Effector memory CD8-positive, alpha-beta T cell (primary cell): ENCODE measurements at regions not wholly inside any gene's neighbourhood (a gene's known extent, or its start where the extent isn't known, plus 50 kb on each side); places are given as distances from the start of the nearest gene placed in this dataset.

Experiments used
- ATAC-seq: fragments of 150-1000 bp; cut with Tn5 transposase; replicated peaks from 2 replicates; pipeline ENCODE4 v1.10.0; 2021; ENCODE audit warnings: mild to moderate bottlenecking, moderate library complexity
- DNase-seq, 3 experiments: peaks; one replicate each; pipeline ENCODE4 v3.0.0; 2021
- H3K27ac Mint-ChIP-seq, 2 donors: one replicate each; pipeline ENCODE4 v1.8.0; 2022; ENCODE audit warnings: mild to moderate bottlenecking in 2 of 2, mixed read lengths in 2 of 2, moderate library complexity in 2 of 2
- H3K27me3 Mint-ChIP-seq, 2 donors: one replicate each; pipeline ENCODE4 v1.8.0; 2022; ENCODE audit warnings: mixed read lengths in 2 of 2
- H3K36me3 Mint-ChIP-seq: one replicate; pipeline ENCODE4 v1.8.0; 2022; ENCODE audit warnings: mild to moderate bottlenecking, moderate library complexity, mixed read lengths; ENCODE audit not compliant: insufficient read depth
- H3K4me1 Mint-ChIP-seq, 2 donors: one replicate each; pipeline ENCODE4 v1.8.0; 2022; ENCODE audit warnings: low read depth in 2 of 2, mixed read lengths in 2 of 2
- H3K4me3 Mint-ChIP-seq, 2 donors: one replicate each; pipeline ENCODE4 v1.8.0; 2022; ENCODE audit warnings: mild to moderate bottlenecking in 2 of 2, mixed read lengths in 2 of 2, moderate library complexity in 2 of 2
- H3K9me3 Mint-ChIP-seq, 2 donors: one replicate each; pipeline ENCODE4 v1.8.0; 2022; ENCODE audit warnings: mixed read lengths in 2 of 2

DNA sequence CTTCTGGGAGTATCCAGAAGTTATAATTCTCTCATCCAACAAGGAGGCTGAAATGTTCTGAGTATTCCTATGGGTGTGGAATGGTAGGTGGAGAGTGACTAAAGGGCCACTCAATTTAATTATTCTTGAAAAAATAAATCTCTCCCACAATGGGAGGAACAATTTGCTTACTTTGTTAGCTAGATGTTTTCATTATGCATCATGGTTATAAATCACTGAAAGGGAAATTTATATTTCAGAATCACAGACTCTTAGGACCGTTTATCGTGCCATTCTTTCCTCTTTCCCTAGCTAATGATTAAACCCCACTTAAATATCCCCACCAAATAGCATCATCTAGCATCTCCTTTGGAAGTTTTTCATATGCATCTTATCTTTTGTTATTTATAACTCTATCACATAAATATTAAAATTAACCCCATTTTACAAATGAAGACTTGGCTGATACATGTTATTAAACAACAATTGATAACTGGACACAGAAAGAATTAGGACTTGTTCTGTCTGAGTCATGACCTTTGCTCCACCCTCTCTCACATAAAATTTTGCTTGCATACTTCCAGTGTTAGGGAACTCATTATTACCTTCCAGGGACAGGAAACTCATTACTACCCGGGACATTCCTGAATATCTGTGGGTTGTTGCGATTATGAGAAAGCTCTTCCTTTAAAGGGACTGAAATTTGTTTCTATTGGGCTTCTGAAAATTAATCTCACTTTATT, 94.9 kb upstream of the NMUR2 start:
- Mint-ChIP-seq H3K4me1 (no peaks in the 10 kb centered on the region), H3K27ac (no peak overlapping the region), H3K36me3 (no peaks in the 10 kb centered on the region), H3K27me3 (peaks cover 8 to 12% of the 10 kb centered on the region in 2 donors), H3K9me3 (no peaks in the 10 kb centered on the region), H3K4me3 (no peak overlapping the region)
- DNase-seq: no peak
- ATAC-seq: no peak

DNA sequence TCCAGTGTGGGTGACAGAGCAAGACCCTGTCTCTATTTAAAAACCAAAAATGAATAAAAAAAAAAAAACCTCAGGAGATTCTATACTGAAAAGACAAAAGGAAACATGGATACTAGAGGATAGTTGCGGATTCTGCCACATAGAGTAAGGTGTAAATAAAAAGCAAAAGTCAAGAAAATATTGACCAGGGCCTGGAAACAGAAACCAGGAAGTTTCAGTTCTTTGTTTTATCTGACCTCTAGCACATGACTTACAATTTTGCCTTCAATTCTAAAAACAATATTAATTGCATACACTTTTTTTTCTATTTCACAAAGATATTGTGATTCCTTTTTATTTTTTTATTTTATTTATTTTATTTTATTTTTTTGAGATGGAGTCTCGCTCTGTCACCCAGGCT, 96.2 kb upstream of the NMUR2 start:
- no peaks in the 10 kb centered on the region for H3K36me3 Mint-ChIP-seq
- H3K27me3 Mint-ChIP-seq: peaks cover 6 to 21% of the 10 kb centered on the region in 2 donors
- DNase-seq: no peak
- no peak overlapping the region for H3K4me3 Mint-ChIP-seq
- no peak overlapping the region for H3K27ac Mint-ChIP-seq
- ATAC-seq: no peak
- no peaks in the 10 kb centered on the region for H3K9me3 Mint-ChIP-seq
- no peaks in the 10 kb centered on the region for H3K4me1 Mint-ChIP-seq

DNA sequence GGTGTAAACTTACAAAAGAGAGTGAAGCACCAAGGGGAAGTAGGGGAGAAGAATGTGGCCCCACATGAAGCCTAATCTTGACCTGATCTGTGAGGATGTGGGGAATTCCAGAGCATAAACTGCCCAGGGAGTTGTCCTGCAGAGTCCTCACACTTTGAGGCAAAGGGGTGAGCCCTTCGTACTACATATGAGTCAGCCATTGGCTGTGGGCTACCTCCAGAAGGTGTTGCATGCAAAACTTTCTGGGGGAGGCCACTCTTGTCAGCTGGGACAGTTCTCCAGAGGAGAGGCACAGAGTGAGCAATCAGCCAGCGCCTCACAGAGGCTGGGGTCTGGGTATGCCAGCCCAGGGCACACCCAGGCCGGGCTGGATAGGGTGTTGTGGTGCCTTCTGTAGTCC, 98.1 kb upstream of the NMUR2 start:
- peaks cover 20 to 29% of the 10 kb centered on the region in 2 donors for H3K27me3 Mint-ChIP-seq
- no peaks in the 10 kb centered on the region for H3K9me3 Mint-ChIP-seq
- no peak for DNase-seq
- no peaks in the 10 kb centered on the region for H3K4me1 Mint-ChIP-seq
- H3K4me3 Mint-ChIP-seq: no peak overlapping the region
- H3K27ac Mint-ChIP-seq: no peak overlapping the region
- no peaks in the 10 kb centered on the region for H3K36me3 Mint-ChIP-seq
- no peak for ATAC-seq

DNA sequence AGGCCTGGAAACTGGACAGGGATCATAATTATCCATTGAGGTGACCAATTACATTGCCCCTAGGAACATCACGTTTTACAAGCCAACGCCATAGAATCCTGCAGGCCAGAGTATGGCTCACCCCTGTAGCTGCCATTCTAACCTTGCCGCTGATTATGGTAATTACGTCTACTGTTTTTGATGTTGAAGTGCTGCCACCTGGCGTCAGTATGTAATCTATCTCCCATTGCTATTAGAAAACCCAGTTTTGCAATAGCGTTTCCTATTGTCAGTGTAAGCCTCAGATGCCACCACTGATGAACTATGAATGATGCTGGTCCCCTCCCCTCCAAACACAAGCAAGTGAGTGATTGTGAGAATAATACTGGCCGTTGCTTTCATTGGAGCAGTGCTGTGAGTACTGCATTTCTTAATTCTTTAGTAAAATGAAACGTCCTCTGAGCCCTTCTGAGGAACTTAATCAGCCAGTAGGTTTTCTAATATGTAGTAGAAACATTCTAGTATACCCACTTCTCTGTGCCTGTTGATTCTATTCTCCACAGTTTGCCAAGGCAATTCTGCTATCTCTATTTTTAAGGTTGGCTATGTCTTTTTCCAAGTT, 100.5 kb upstream of the NMUR2 start:
- Mint-ChIP-seq H3K27me3 (peaks cover 32 to 45% of the 10 kb centered on the region in 2 donors), H3K4me1 (no peaks in the 10 kb centered on the region), H3K36me3 (no peaks in the 10 kb centered on the region), H3K4me3 (no peak overlapping the region), H3K9me3 (no peaks in the 10 kb centered on the region), H3K27ac (no peak overlapping the region)
- DNase-seq (peak; percentile 23 to 32 (median 32)), ATAC-seq (peak; percentile 75)

DNA sequence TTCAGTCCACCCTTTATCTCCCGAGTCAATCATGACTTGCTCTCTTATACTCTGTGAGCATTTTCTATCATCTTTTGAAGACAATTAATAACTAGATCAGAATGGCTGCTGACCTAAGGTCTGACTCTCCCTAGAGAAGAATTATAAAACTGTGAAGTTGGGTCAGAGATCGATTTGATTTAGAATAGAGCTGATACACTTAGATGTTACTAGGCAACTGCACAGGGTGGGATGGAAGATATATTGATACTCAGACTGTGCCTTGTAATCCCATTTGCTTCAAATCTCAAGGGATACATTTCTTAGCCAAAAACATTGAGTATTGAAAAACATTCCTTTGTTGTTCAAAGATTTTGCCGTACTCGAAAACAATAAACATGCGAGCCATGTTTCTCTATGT, 106.0 kb upstream of the NMUR2 start:
- ATAC-seq (no peak), DNase-seq (no peak)
- Mint-ChIP-seq H3K9me3 (no peaks in the 10 kb centered on the region), H3K4me3 (no peak overlapping the region), H3K4me1 (no peaks in the 10 kb centered on the region), H3K36me3 (no peaks in the 10 kb centered on the region), H3K27me3 (peaks cover 28 to 32% of the 10 kb centered on the region in 2 donors), H3K27ac (no peak overlapping the region)

DNA sequence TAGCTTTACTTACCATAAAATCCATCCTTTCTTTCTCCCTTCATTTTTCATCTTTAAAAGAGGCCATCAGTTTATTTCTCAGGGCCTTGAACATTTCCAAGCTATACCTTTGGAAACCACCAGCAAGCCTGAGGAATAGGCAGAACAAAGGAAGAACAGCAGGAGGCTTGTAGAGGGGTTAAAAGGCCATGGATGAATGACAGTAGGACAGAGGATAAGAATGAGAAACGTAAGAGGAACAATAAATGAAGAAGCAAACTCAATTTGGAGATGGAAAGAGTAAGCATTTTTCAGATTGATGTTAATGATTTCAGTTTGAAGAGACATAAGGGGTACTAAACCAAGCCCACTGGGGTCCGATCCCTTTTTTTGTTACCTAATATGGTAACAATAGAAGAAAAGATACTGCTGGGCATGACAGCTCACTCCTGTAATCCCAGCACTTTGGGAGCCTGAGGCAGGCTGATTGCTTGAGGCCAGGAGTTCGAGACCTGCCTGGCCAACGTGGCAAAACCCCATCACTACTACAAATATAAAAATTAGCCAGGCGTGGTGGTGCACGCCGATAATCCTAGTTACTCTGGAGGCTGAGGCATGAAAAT, 106.6 kb upstream of the NMUR2 start:
- no peaks in the 10 kb centered on the region for H3K4me1 Mint-ChIP-seq
- peaks cover 23 to 32% of the 10 kb centered on the region in 2 donors for H3K27me3 Mint-ChIP-seq
- no peaks in the 10 kb centered on the region for H3K36me3 Mint-ChIP-seq
- no peak overlapping the region for H3K4me3 Mint-ChIP-seq
- H3K27ac Mint-ChIP-seq: no peak overlapping the region
- no peaks in the 10 kb centered on the region for H3K9me3 Mint-ChIP-seq
- DNase-seq (no peak), ATAC-seq (no peak)

DNA sequence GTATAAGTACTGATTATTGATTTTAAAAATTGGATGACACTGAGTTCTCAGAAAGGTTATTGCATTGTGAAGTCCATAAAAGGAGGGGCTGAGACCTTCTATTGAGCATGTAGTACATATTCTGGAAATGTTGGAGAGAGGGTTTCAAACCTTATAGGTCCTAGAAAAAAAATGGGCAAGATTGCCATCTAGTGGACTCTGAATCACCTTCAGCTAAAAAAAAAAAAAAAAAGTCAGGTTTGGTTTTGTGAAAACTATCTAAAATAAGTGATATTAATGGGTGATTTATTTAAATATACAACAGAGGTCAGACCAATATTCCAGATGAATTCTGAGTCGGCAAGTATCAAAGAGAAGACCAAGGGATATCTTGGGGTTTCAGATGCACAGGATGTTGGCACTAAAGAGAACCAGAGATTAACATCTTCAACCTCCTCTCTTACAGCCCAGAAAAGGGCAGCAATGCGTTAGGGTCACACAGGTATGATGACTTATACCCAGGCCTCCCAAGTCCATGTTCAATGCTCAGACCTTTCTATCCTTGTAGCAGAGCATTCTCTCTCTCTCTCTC, 109.8 kb upstream of the NMUR2 start:
- H3K4me1 Mint-ChIP-seq: no peaks in the 10 kb centered on the region
- DNase-seq: no peak
- no peak for ATAC-seq
- no peak overlapping the region for H3K4me3 Mint-ChIP-seq
- no peaks in the 10 kb centered on the region for H3K36me3 Mint-ChIP-seq
- H3K27ac Mint-ChIP-seq: no peak overlapping the region
- H3K9me3 Mint-ChIP-seq: no peaks in the 10 kb centered on the region
- H3K27me3 Mint-ChIP-seq: peaks cover 17 to 25% of the 10 kb centered on the region in 2 donors

DNA sequence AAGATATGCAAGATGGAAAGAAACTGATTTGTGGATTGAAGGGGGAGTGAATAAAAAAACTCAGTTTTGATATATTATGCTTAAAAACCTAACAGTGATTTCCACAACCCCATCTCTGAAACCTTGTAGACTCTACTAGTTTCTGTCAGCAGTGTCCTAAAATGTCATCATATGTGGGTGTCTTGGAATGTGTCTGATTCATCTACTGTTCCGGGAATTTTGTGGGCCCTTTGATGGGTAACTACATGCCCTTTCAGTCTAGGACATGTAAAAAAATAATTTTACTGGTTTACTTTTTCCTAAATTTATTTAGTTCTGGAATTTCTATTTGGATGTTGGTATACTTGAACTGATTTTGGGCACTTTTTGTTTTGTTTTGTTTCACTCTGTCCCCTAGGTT, 118.9 kb upstream of the NMUR2 start:
- H3K9me3 Mint-ChIP-seq: no peaks in the 10 kb centered on the region
- H3K27ac Mint-ChIP-seq: no peak overlapping the region
- no peak overlapping the region for H3K4me3 Mint-ChIP-seq
- H3K27me3 Mint-ChIP-seq: no peaks in the 10 kb centered on the region
- DNase-seq (no peak), ATAC-seq (no peak)
- H3K4me1 Mint-ChIP-seq: peaks cover 3 to 4% of the 10 kb centered on the region in 2 donors
- peaks cover 2% of the 10 kb centered on the region for H3K36me3 Mint-ChIP-seq

DNA sequence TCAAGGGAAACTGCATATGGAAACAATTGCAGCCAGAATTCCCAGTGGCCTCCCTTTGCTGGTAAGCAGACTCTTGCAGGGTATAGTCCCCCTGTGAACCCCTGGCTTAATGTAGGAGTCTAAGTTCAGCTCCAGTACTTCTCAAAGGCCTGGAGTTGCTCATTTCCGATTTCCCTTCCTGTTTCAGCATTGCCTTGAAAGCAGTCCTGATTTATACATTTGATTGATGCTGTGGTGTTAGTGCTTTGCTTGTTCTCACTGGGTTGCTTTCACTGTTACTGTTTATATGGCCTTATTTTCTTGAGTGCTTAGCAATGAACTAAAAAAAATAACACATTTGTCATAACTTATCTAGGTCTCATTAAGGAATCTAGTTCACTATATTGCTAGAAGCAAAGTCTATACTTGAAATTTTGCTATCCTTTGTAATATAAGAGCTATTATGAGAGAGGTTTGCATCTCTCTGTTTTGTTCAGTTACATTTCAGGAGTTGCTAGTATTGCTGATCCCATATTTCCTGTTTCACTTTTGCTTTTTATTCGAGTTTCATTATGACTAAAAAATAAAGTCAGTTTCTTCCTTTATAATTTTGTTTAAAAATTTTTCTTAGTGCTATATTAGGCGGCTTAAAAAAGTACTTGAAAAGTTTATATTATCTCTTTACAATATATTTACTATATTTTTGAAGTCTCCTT, 122.4 kb upstream of the NMUR2 start:
- Mint-ChIP-seq H3K27ac (peak overlapping the region; percentile 42 to 84), H3K27me3 (no peaks in the 10 kb centered on the region), H3K4me3 (peak overlapping the region; percentile 51 to 63), H3K4me1 (peaks cover 3 to 4% of the 10 kb centered on the region in 2 donors), H3K9me3 (no peaks in the 10 kb centered on the region), H3K36me3 (peaks cover 2% of the 10 kb centered on the region)
- ATAC-seq (peak; percentile 22), DNase-seq (no peak)

DNA sequence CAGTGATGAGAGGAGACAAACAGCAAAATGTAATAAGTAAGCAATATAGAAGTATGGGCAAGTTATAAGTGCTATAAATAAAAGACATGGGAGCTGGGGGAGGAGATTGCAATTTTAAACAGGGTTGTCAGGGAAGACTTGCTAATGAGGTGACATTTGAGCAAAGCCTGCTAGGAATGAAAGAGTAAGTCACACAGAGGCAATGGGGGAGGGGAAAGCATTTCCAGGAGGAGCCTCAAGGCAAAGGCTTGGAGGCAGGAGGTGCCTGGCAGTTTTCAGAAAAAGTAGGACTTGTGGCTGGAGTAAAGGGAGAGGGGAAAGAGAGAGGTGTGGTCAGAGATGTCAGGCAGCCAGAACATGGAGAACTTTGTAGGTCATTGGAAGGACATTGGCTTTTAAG, 124.4 kb upstream of the NMUR2 start:
- no peak for DNase-seq
- no peak overlapping the region for H3K4me3 Mint-ChIP-seq
- no peaks in the 10 kb centered on the region for H3K9me3 Mint-ChIP-seq
- H3K4me1 Mint-ChIP-seq: peaks cover 3 to 4% of the 10 kb centered on the region in 2 donors
- H3K36me3 Mint-ChIP-seq: peaks cover 2% of the 10 kb centered on the region
- ATAC-seq: no peak
- H3K27ac Mint-ChIP-seq: peak overlapping the region in 1 of 2 donors; percentile 11
- no peaks in the 10 kb centered on the region for H3K27me3 Mint-ChIP-seq

DNA sequence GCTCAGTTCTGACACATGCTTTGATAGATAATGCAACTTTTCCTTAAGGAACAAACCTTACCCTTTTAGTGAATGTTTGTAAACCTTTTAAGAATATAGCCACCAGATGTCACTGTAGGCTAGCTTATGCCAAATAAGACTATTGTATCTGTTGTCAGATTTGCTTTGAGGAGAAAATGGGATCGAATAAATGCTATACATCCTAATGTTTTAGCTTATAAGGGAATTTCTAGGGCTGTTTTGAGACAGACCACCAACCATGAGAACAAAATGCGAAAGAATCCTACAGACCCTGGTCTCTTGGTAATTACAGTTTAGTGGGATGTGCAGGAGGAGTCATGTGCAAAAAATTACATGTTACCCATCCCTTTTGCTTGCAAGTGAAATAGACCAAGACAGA, 127.6 kb upstream of the NMUR2 start:
- ATAC-seq (no peak), DNase-seq (peak in 1 of 3 experiments; percentile 2)
- Mint-ChIP-seq H3K9me3 (no peaks in the 10 kb centered on the region), H3K36me3 (peaks cover under 1% of the 10 kb centered on the region), H3K4me1 (no peaks in the 10 kb centered on the region), H3K27me3 (no peaks in the 10 kb centered on the region), H3K4me3 (no peak overlapping the region), H3K27ac (no peak overlapping the region)

DNA sequence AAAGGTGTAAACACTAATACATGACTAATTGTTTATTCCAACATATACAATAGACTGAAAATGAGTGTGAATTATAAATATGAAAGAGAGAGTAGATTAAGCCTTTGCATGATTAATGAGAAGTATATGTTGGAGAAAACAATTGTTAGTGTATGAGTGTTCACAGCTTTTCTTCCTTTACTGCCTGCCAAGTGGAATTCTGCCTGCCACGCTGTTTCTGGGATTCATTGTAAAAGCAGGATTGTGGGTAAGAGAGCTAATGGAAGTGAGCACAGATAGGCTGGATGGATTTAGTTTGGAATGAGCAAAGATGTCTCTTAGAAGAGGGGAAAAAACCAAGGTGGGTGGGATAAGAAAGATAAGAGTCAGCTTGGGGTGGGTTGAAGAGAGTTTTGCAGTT, 129.6 kb upstream of the NMUR2 start:
- Mint-ChIP-seq H3K36me3 (no peaks in the 10 kb centered on the region), H3K27ac (no peak overlapping the region), H3K9me3 (no peaks in the 10 kb centered on the region), H3K4me3 (no peak overlapping the region), H3K4me1 (no peaks in the 10 kb centered on the region), H3K27me3 (no peaks in the 10 kb centered on the region)
- ATAC-seq (no peak), DNase-seq (no peak)

DNA sequence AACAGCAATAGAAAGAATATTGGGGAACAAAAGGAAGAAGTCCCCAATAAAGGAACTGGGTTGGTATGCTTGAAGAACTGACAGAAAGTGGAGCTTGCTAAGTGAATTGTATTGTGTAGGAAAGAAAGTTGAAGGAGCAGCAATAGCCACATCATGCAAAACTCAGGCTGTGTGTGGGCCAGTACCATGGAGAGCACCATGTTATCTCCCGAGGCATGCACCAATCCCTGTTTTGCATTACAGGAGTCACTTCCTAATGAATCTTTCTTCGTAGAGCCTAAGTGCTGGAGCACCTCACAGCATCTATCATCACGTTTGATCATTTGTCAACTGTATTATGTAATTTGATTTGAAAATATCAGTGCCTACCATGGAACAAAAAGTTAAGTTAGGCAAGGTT, 137.7 kb upstream of the NMUR2 start:
- H3K36me3 Mint-ChIP-seq: no peaks in the 10 kb centered on the region
- H3K9me3 Mint-ChIP-seq: no peaks in the 10 kb centered on the region
- H3K4me1 Mint-ChIP-seq: no peaks in the 10 kb centered on the region
- no peak overlapping the region for H3K27ac Mint-ChIP-seq
- peaks cover 31 to 38% of the 10 kb centered on the region in 2 donors for H3K27me3 Mint-ChIP-seq
- no peak for DNase-seq
- no peak for ATAC-seq
- no peak overlapping the region for H3K4me3 Mint-ChIP-seq
